K562 (cell line): ENCODE measurements at regions not wholly inside any gene's neighbourhood (a gene's known extent, or its start where the extent isn't known, plus 50 kb on each side); places are given as distances from the start of the nearest gene placed in this dataset.

Experiments used
- ATAC-seq: fragments of 200-7000 bp; cut with Tn5 transposase; 3 replicates; pipeline ENCODE4 v1.9.1; 2020; ENCODE audit warnings: moderate library complexity
- BruUV-seq: library from RNA; stranded (reverse); fragments of 400-500 nt; replicated peaks from 2 replicates; lab custom pipeline; 2021; lab: Mats Ljungman, UMichigan
- CTCF ChIA-PET: fragments of 300-600 bp; formaldehyde crosslinking; extraction: SDS; loops from one replicate; lab custom pipeline; 2021; ENCODE audit warnings: low intra/inter-chr PET ratio; lab: Yijun Ruan, JAX
- POLR2A ChIA-PET: fragments of 300-600, 350-650 bp; sonication (Branson Sonifier 250); formaldehyde crosslinking; extraction: SDS; loops from one replicate; lab custom pipeline; 2021; ENCODE audit warnings: antibody characterized with exemption, inconsistent platforms; lab: Yijun Ruan, JAX
- DNase-seq, 4 experiments: peaks; one replicate each; pipeline versions ENCODE4 v3.0.0 to v3.0.0-alpha.2; 2011 to 2018; ENCODE audit warnings: low spot score in 3 of 4, mixed read lengths in 3 of 4; ENCODE audit errors: extremely low read depth in 1 of 4
- FAIRE-seq: peaks from 2 replicates; lab custom pipeline; 2011; peaks lifted over from hg19 to GRCh38; lab: Jason Lieb, UNC
- H2AFZ ChIP-seq: 2 replicates; pipeline ENCODE4 v1.6.0; 2011; ENCODE audit warnings: low read depth, low read length, control low read depth, inconsistent platforms
- H3K27ac ChIP-seq: fragments of 200-600 bp; 3 replicates; pipeline ENCODE4 v1.8.0; 2011; ENCODE audit warnings: low read depth, mild to moderate bottlenecking, control low read depth, inconsistent platforms, low read length, moderate library complexity, mixed read lengths; ENCODE audit errors: extremely low read depth
- H3K27me3 ChIP-seq, 2 experiments: fragments of 300-600 bp in 1 of 2; 2 replicates in 1 of 2; 3 replicates in 1 of 2; pipeline versions ENCODE4 v1.6.0 to v1.8.0; 2011; ENCODE audit warnings: inconsistent platforms in 2 of 2, low read length in 2 of 2, mild to moderate bottlenecking in 1 of 2, mixed read lengths in 1 of 2, moderate library complexity in 1 of 2; ENCODE audit not compliant: control insufficient read depth in 2 of 2, insufficient read depth in 2 of 2
- H3K36me3 ChIP-seq: fragments of 300-600 bp; 3 replicates; pipeline ENCODE4 v1.8.0; 2011; ENCODE audit warnings: mild to moderate bottlenecking, low read length, inconsistent platforms; ENCODE audit not compliant: control insufficient read depth, insufficient read depth
- H3K4me1 ChIP-seq, 2 experiments: fragments of 200-600 bp in 1 of 2; replicated peaks in 1 of 2; 2 replicates in 1 of 2; 3 replicates in 1 of 2; pipeline versions ENCODE4 v1.5.1 to v1.8.0; 2011; ENCODE audit warnings: inconsistent platforms in 2 of 2, low read length in 2 of 2, mild to moderate bottlenecking in 1 of 2, mixed read lengths in 1 of 2, moderate library complexity in 1 of 2; ENCODE audit not compliant: control insufficient read depth in 2 of 2, insufficient read depth in 2 of 2
- H3K4me2 ChIP-seq: 2 replicates; pipeline ENCODE4 v1.6.1; 2011; ENCODE audit warnings: low read length, control low read depth, inconsistent platforms, mixed read lengths; ENCODE audit not compliant: insufficient read depth
- H3K4me3 ChIP-seq: fragments of 200-600 bp; sonication (generic), shearing (Covaris generic); 2 replicates; pipeline ENCODE4 v1.5.1; 2016; ENCODE audit warnings: control low read depth, inconsistent platforms
- H3K79me2 ChIP-seq: fragments of 200-600 bp; 3 replicates; pipeline ENCODE4 v1.8.0; 2011; ENCODE audit warnings: low read length, inconsistent platforms; ENCODE audit not compliant: control insufficient read depth, insufficient read depth
- H3K9ac ChIP-seq, 2 experiments: 2 replicates each; pipeline versions ENCODE4 v1.6.0 to v1.6.1; 2011; ENCODE audit warnings: low read depth in 2 of 2, low read length in 2 of 2, control low read depth in 1 of 2, inconsistent platforms in 1 of 2, mild to moderate bottlenecking in 1 of 2, mixed read lengths in 1 of 2; ENCODE audit not compliant: insufficient read depth in 1 of 2
- H3K9me1 ChIP-seq: one replicate; pipeline ENCODE4 v1.6.0; 2011; ENCODE audit warnings: inconsistent platforms, mild to moderate bottlenecking, low read length, moderate library complexity; ENCODE audit not compliant: control insufficient read depth, insufficient read depth
- H3K9me3 ChIP-seq: replicated peaks from 2 replicates; pipeline ENCODE4 v1.5.1; 2011; ENCODE audit warnings: low read depth, low read length, inconsistent platforms; ENCODE audit not compliant: control insufficient read depth, insufficient read depth
- H4K20me1 ChIP-seq: replicated peaks from 2 replicates; pipeline ENCODE4 v1.6.1; 2011; ENCODE audit warnings: low read length, inconsistent platforms, mixed read lengths; ENCODE audit not compliant: control insufficient read depth, insufficient read depth
- CBFA2T3 ChIP-seq: fragments of 450-650 bp; IDR thresholded peaks from 2 replicates; pipeline ENCODE4 v1.6.1; 2017
- ZKSCAN8 ChIP-seq: fragments of 200-800 bp; sonication (Bioruptor generic); IDR thresholded peaks from 2 replicates; pipeline ENCODE4 v1.6.1; 2016; ENCODE audit warnings: missing genetic modification characterization, missing compliant biosample characterization
- WGBS: fragments of 100-300 bp; shearing (Covaris generic); methylation state at CpG from one replicate; pipeline ENCODE4 v1.1.6; 2016; ENCODE audit warnings: low coverage, mixed read lengths; ENCODE audit not compliant: insufficient coverage; ENCODE audit errors: missing lambda C conversion rate; 5-methylcytosine and 5-hydroxymethylcytosine counted together
- in situ Hi-C: fragments of 300-500 bp; cut with MboI; formaldehyde crosslinking; loops from 4 replicates; pipeline ENCODE4 v1.15.0; 2018; ENCODE audit warnings: inconsistent platforms, mixed read lengths
- intact Hi-C: fragments of 100-400 bp; cut with micrococcal nuclease; formaldehyde crosslinking; loops from 2 replicates; pipeline ENCODE4 v1.14.2; 2022
- TF ChIP-seq, protein P1 (sequence below): sonication (generic); formaldehyde crosslinking; IDR thresholded peaks from 2 replicates; pipeline ENCODE4 v1.5.0; 2020; ENCODE audit warnings: missing genetic modification reagents
- TF ChIP-seq, protein P2 (sequence below): IDR thresholded peaks from 2 replicates; pipeline ENCODE4 v1.6.1; 2012; ENCODE audit warnings: low read depth, low read length, improper control_type of control experiment, borderline replicate concordance

DNA sequence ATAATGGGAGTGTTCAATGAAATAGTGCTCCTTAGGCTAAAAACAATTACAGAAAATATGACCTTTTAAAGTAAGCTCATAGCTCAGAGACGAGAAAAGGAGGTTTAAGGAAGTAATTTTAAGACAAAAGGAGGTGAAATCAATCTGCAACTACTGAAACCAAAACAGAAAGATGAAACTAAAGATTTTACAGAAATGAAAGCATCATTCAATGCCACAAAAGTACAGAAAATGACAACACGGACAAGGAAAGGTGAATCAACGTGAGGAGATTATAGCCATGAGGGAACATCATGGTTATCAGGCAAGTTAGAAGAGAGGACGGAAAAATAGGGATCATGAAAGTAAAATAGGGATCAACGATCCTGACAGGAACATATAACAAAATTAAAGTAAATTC is 745.2 kb downstream of the PCDH17 start:
- H3K9ac ChIP-seq = no peak overlapping the region
- ChIA-PET POLR2A (no interaction called here), CTCF (no interaction called here)
- no peak overlapping the region for H3K4me2 ChIP-seq
- H3K9me3 ChIP-seq = no peaks in the 10 kb centered on the region
- H3K79me2 ChIP-seq = no peaks in the 10 kb centered on the region
- no peak for DNase-seq
- H3K36me3 ChIP-seq = no peaks in the 10 kb centered on the region
- in situ Hi-C loops = no loop called here
- TF ChIP-seq, protein P1, sequence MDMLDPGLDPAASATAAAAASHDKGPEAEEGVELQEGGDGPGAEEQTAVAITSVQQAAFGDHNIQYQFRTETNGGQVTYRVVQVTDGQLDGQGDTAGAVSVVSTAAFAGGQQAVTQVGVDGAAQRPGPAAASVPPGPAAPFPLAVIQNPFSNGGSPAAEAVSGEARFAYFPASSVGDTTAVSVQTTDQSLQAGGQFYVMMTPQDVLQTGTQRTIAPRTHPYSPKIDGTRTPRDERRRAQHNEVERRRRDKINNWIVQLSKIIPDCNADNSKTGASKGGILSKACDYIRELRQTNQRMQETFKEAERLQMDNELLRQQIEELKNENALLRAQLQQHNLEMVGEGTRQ (CRISPR knock-in tag) = no peak
- TF ChIP-seq CBFA2T3 = no peak
- TF ChIP-seq, protein P2, sequence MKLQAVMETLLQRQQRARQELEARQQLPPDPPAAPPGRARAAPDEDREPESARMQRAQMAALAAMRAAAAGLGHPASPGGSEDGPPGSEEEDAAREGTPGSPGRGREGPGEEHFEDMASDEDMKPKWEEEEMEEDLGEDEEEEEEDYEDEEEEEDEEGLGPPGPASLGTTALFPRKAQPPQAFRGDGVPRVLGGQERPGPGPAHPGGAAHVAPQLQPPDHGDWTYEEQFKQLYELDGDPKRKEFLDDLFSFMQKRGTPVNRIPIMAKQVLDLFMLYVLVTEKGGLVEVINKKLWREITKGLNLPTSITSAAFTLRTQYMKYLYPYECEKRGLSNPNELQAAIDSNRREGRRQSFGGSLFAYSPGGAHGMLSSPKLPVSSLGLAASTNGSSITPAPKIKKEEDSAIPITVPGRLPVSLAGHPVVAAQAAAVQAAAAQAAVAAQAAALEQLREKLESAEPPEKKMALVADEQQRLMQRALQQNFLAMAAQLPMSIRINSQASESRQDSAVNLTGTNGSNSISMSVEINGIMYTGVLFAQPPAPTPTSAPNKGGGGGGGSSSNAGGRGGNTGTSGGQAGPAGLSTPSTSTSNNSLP = no peak
- TF ChIP-seq ZKSCAN8 (CRISPR knock-in tag) = no peak
- TF ChIP-seq, all 486 proteins: peak for 0
- H3K9me1 ChIP-seq = no peaks in the 10 kb centered on the region
- ATAC-seq (no peak), FAIRE-seq (no peak)
- BruUV-seq = no TSS peak
- no peak overlapping the region for H3K4me3 ChIP-seq
- 0% methylated on average over 3 of the region's 5 CpGs for WGBS
- intact Hi-C loops = no loop called here
- no peaks in the 10 kb centered on the region for H3K4me1 ChIP-seq
- H4K20me1 ChIP-seq = no peaks in the 10 kb centered on the region
- no peak overlapping the region for H3K27ac ChIP-seq
- no peak overlapping the region for H2AFZ ChIP-seq
- H3K27me3 ChIP-seq = no peaks in the 10 kb centered on the region
